ENCODE measurements at regions not wholly inside any gene's neighbourhood (a gene's known extent, or its start where the extent isn't known, plus 50 kb on each side); places are given as distances from the start of the nearest gene placed in this dataset.

GRCh38 chrX:39948582-39948981, 149.2 kb downstream of the BCOR start:
- TF ChIP-seq CTCF (conservative IDR thresholded peaks at IDR 0.05; ENCODE audit: low read depth, low read length) (no peak), CHD1 (IDR thresholded peaks at IDR 0.05; ENCODE audit: low read depth, low read length) (no peak), RCOR1 (IDR thresholded peaks at IDR 0.05; ENCODE audit: insufficient replicate concordance, low read length) (no peak), MXI1 (IDR thresholded peaks at IDR 0.05; ENCODE audit: borderline replicate concordance, low read depth, low read length) (no peak), RAD21 (IDR thresholded peaks at IDR 0.05; ENCODE audit: low read length) (no peak), BHLHE40 (IDR thresholded peaks at IDR 0.05; ENCODE audit: low read depth, low read length) (no peak), MAFK (IDR thresholded peaks at IDR 0.05; ENCODE audit: low read depth, low read length) (no peak)

Data from IMR-90 (cell line).